Common myeloid progenitor, CD34-positive (primary cell): ENCODE measurements at regions not wholly inside any gene's neighbourhood (a gene's known extent, or its start where the extent isn't known, plus 50 kb on each side); places are given as distances from the start of the nearest gene placed in this dataset.
"Not testable (repeated sequence)": the region's sequence is repeated elsewhere in the genome, so short reads cannot be mapped to it uniquely, and the experiment has no call there.

Experiments
- CTCF ChIA-PET: fragments of 350-600 bp; sonication (Branson Sonifier 250); formaldehyde crosslinking; loops from one replicate; lab custom pipeline; 2021; ENCODE audit warnings: antibody characterized with exemption; lab: Charles Lee
- POLR2A ChIA-PET: fragments of 350-600 bp; sonication (Branson Sonifier 250); formaldehyde crosslinking; loops from one replicate; lab custom pipeline; 2021; ENCODE audit warnings: antibody characterized with exemption; lab: Charles Lee
- DNase-seq, 3 donors: peaks; one replicate each; pipeline versions ENCODE4 v3.0.0 to v3.0.0-alpha.2; 2013
- H3K27ac ChIP-seq, 2 experiments: 1 replicate in 1 of 2; 2 replicates in 1 of 2; pipeline ENCODE4 v1.7.0; 2013; ENCODE audit warnings: inconsistent platforms in 2 of 2, low read length in 2 of 2, mild to moderate bottlenecking in 2 of 2, low read depth in 1 of 2, moderate library complexity in 1 of 2; ENCODE audit not compliant: severe bottlenecking in 2 of 2, insufficient read depth in 1 of 2, poor library complexity in 1 of 2
- H3K27me3 ChIP-seq, 5 experiments: replicated peaks in 2 of 5; 1 replicate in 3 of 5; 2 replicates in 2 of 5; pipeline versions ENCODE4 v1.6.1 to v1.7.0; 2013; ENCODE audit warnings: low read length in 4 of 5, mild to moderate bottlenecking in 2 of 5, moderate library complexity in 2 of 5, inconsistent platforms in 1 of 5; ENCODE audit not compliant: insufficient read depth in 5 of 5, control insufficient read depth in 4 of 5
- H3K36me3 ChIP-seq, 4 experiments: 1 replicate in 2 of 4; 2 replicates in 2 of 4; pipeline versions ENCODE4 v1.6.1 to v1.7.0; 2013; ENCODE audit warnings: low read length in 3 of 4, control low read depth in 1 of 4, mild to moderate bottlenecking in 1 of 4; ENCODE audit not compliant: control insufficient read depth in 4 of 4, insufficient read depth in 4 of 4
- H3K4me1 ChIP-seq, 4 experiments: 1 replicate in 3 of 4; 2 replicates in 1 of 4; pipeline versions ENCODE4 v1.6.1 to v1.7.1; 2013; ENCODE audit warnings: low read length in 3 of 4, mild to moderate bottlenecking in 3 of 4, control low read depth in 1 of 4, inconsistent platforms in 1 of 4, moderate library complexity in 1 of 4; ENCODE audit not compliant: control insufficient read depth in 4 of 4, insufficient read depth in 4 of 4; ENCODE audit errors: control extremely low read depth in 1 of 4
- H3K4me3 ChIP-seq, 7 experiments: 1 replicate in 4 of 7; 2 replicates in 3 of 7; pipeline versions ENCODE4 v1.5.1 to v1.7.0; 2013; ENCODE audit warnings: mild to moderate bottlenecking in 7 of 7, low read length in 6 of 7, moderate library complexity in 6 of 7, inconsistent platforms in 2 of 7, low read depth in 2 of 7, control low read depth in 1 of 7; ENCODE audit not compliant: insufficient read depth in 4 of 7, control insufficient read depth in 1 of 7; ENCODE audit errors: extremely low read depth in 1 of 7
- H3K9me3 ChIP-seq, 5 experiments: 1 replicate in 4 of 5; 2 replicates in 1 of 5; pipeline versions ENCODE4 v1.6.1 to v1.7.1; 2013; ENCODE audit warnings: low read length in 4 of 5, mild to moderate bottlenecking in 2 of 5, inconsistent platforms in 1 of 5, low read depth in 1 of 5, moderate library complexity in 1 of 5; ENCODE audit not compliant: control insufficient read depth in 4 of 5, insufficient read depth in 2 of 5; ENCODE audit errors: control extremely low read depth in 1 of 5
- WGBS: methylation state at CpG from one replicate; pipeline ENCODE4 v1.1.5; 2013; ENCODE audit not compliant: insufficient coverage; 5-methylcytosine and 5-hydroxymethylcytosine counted together

DNA sequence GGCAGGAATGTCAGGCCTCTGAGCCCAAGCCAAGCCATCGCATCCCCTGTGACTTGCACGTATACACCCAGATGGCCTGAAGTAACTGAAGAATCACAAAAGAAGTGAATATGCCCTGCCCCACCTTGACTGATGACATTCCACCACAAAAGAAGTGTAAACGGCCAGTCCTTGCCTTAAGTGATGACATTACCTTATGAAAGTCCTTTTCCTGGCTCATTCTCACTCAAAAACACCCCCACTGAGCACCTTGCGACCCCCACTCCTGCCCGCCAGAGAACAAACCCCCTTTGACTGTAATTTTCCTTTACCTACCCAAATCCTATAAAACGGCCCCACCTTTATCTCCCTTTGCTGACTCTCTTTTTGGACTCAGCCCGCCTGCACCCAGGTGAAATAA, 185.8 kb upstream of the MEIS1 start:
- CTCF ChIA-PET, H3K4me1 ChIP-seq, H3K36me3 ChIP-seq, POLR2A ChIA-PET, H3K27ac ChIP-seq, H3K27me3 ChIP-seq, DNase-seq, H3K9me3 ChIP-seq, H3K4me3 ChIP-seq: not testable (repeated sequence)
- 100% methylated on average over 2 of the region's 7 CpGs for WGBS

DNA sequence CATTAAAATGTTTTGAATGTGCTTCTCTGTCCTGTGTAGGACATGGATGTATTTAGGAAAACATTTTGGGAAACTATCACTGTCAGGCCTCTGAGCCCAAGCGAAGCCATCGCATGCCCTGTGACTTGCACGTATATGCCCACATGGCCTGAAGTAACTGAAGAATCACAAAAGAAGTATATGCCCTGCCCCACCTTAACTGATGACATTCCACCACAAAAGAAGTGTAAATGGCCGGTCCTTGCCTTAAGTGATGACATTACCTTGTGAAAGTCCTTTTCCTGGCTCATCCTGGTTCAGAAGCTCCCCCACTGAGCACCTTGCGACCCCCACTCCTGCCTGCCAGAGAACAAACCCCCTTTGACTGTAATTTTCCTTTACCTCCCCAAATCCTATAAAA, 191.1 kb upstream of the MEIS1 start:
- 88% methylated on average over 5 of the region's 5 CpGs for WGBS
- CTCF ChIA-PET, H3K36me3 ChIP-seq, H3K27ac ChIP-seq, H3K4me1 ChIP-seq, H3K9me3 ChIP-seq, DNase-seq, H3K27me3 ChIP-seq, H3K4me3 ChIP-seq, POLR2A ChIA-PET: not testable (repeated sequence)

DNA sequence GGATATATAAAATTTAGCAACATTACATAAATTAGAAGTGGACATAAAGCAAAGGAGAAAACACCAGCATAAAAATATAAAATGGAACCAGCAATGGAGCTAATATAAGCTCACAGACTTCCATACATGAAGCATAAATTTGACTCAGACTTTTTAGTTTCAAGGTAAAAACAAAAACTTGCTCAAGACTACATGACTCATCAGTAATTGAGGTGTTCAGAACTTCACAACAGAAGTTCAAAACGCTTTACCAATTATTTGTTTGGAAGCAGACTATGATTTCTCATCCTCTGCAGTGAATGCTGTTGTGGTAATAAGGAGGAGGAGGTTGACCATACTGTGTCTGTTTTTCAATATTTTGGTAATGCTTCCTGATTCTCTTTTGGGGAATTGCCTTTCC, 192.0 kb upstream of the MEIS1 start:
- H3K4me1 ChIP-seq, CTCF ChIA-PET, H3K4me3 ChIP-seq, H3K36me3 ChIP-seq, POLR2A ChIA-PET, H3K27ac ChIP-seq, DNase-seq, H3K9me3 ChIP-seq, H3K27me3 ChIP-seq: not testable (repeated sequence)
- no CpG with 5 or more reads among the region's 1 CpG for WGBS

DNA sequence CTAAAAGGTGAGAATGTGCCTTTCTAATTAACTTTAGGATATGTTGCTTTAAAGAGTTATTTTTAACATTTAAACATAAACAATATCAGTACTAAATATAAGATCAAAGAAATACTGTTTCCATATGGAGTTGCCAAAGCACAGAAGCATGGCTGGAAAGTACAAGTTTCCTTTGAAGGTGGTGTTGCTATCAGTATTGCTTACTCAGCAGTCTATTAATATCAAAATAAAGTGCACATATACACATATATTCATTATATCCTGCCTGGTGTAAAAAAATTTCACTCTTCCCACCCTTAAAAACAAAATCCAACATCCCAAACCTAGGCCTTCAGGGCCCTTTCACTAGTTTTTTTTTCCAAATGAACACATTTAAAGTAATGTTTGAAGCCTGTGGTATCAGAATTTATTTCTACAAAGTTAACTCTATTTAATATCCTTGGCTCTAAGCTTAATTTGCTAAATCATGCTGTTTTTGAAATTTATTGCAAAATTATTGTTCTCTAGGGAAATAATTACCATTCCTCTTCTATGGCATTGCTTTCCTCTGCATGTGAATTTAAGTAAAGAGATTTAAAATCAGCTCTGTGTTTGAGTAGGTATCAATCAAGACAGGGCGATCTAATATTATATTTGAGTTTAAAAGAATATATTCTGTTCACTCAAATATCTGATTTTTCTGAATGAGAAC, 192.7 kb upstream of the MEIS1 start:
- no peaks in the 10 kb centered on the region for H3K9me3 ChIP-seq
- DNase-seq: no peak
- no peak overlapping the region for H3K27ac ChIP-seq
- ChIA-PET POLR2A (no interaction called here), CTCF (no interaction called here)
- no peak overlapping the region for H3K4me3 ChIP-seq
- H3K27me3 ChIP-seq: no peaks in the 10 kb centered on the region
- no CpG with 5 or more reads among the region's 1 CpG for WGBS
- H3K4me1 ChIP-seq: no peaks in the 10 kb centered on the region
- no peaks in the 10 kb centered on the region for H3K36me3 ChIP-seq

DNA sequence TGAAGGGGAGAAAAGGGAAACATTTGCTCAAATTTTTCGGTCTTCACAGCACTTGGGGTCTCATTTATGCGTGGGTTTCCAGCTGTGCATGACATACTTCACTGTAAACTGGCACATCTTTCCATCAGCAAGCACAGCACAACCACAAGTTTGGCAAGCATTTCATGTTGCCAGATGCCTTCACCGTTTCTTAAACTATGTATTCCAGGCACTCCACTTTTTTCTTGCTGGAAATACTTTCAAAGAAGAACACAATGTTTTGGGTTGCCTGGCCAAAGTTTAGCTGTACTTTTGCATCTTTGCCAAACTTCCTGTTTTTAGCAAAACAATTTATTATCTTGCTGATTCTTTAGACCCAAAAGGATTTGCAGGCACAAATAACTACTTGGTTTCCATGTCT, 194.6 kb upstream of the MEIS1 start:
- H3K4me1 ChIP-seq: no peaks in the 10 kb centered on the region
- ChIA-PET CTCF (no interaction called here), POLR2A (no interaction called here)
- H3K9me3 ChIP-seq: no peaks in the 10 kb centered on the region
- WGBS: 91% methylated on average over 2 of the region's 3 CpGs
- H3K27me3 ChIP-seq: no peaks in the 10 kb centered on the region
- H3K27ac ChIP-seq: no peak overlapping the region
- no peaks in the 10 kb centered on the region for H3K36me3 ChIP-seq
- DNase-seq: no peak
- no peak overlapping the region for H3K4me3 ChIP-seq

DNA sequence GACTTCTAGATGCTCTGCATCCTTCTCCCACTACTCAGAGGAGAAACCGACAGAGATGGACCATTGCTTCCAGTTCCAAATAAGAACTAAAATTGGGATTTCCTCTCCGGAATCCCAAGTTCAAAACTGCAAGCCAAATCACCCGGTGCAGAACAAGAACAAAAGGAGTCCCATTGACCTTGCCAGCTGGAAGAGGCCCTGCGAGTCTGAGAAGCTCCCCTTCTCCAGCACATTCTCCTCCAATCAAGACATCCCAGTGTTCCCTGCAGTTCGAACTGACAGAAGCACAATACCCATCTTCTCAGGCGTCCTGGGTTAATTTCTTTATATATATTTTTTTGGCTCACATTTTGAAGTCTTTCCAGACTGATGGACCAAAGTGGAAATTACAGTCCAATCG, 195.3 kb upstream of the MEIS1 start:
- POLR2A ChIA-PET: no interaction called here
- no peaks in the 10 kb centered on the region for H3K36me3 ChIP-seq
- no peaks in the 10 kb centered on the region for H3K9me3 ChIP-seq
- H3K4me1 ChIP-seq: no peaks in the 10 kb centered on the region
- H3K27me3 ChIP-seq: no peaks in the 10 kb centered on the region
- H3K27ac ChIP-seq: no peak overlapping the region
- no peak for DNase-seq
- H3K4me3 ChIP-seq: no peak overlapping the region
- CTCF ChIA-PET: no interaction called here
- 94% methylated on average over 4 of the region's 7 CpGs for WGBS

DNA sequence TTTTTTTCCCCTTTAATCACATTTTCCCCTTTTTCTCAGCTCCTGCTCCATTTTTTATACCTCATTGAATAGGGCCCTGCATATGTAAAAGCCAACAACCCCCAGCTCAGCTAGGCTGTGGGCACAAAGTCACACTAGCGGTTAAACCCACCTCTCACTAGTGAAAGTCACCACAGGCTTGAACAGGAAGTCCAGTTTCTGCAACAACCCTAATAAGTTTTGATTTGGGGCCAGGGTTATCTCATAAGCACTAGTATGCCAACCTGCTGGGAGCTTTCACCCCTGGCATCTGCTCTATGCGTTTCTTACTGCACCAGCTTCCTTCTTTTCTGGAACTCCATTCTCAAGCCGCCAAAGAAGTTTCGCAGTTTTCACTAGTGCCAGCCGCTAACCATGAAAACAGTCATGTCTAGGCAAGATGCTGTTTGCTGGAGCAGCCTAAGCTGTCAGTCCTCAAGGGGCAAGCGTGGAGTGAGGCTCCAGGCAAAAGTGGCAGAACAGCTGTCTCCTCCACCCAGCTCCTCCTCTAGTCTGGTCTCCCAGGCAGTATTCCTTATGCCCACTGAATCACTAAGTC, 197.0 kb upstream of the MEIS1 start:
- no peaks in the 10 kb centered on the region for H3K4me1 ChIP-seq
- H3K36me3 ChIP-seq: no peaks in the 10 kb centered on the region
- H3K4me3 ChIP-seq: no peak overlapping the region
- no peak for DNase-seq
- WGBS: 96% methylated on average over 5 of the region's 6 CpGs
- peaks cover 0 to 2% (median 0%) of the 10 kb centered on the region in 5 experiments for H3K27me3 ChIP-seq
- POLR2A ChIA-PET: no interaction called here
- H3K9me3 ChIP-seq: no peaks in the 10 kb centered on the region
- CTCF ChIA-PET: interaction anchor here (0.6 kb wide), 1 partner anchor 488 kb away, joined by 3 read pairs; no protein-coding TSS in a partner anchor
- H3K27ac ChIP-seq: no peak overlapping the region
